Spleen (tissue), 7 donors: ENCODE measurements at regions not wholly inside any gene's neighbourhood (a gene's known extent, or its start where the extent isn't known, plus 50 kb on each side); places are given as distances from the start of the nearest gene placed in this dataset.

Experiments
- CTCF ChIP-seq, 11 experiments: fragments of 200-600 bp in 7 of 11; fragments of 450-650 bp in 4 of 11; sonication (generic) in 4 of 11; IDR thresholded peaks in 8 of 11; conservative IDR thresholded peaks in 3 of 11; 1 replicate in 7 of 11; 2 replicates in 4 of 11; pipeline versions ENCODE4 v1.4.0 to v1.8.0; 2016 to 2021; ENCODE audit warnings: antibody characterized with exemption in 11 of 11, inconsistent platforms in 4 of 11, mild to moderate bottlenecking in 1 of 11
- POLR2A ChIP-seq, 3 donors: fragments of 450-650 bp; IDR thresholded peaks; one replicate each; pipeline ENCODE4 v1.5.1; 2017; ENCODE audit warnings: antibody characterized with exemption in 3 of 3, mild to moderate bottlenecking in 1 of 3
- POLR2AphosphoS5 ChIP-seq, 3 donors: sonication (generic); formaldehyde crosslinking; IDR thresholded peaks; one replicate each; pipeline ENCODE4 v1.5.1; 2017; ENCODE audit warnings: antibody characterized with exemption in 3 of 3
- donor health status: DM: no; HTN: no; CAD: no; lungs with moderate emphysema.
- donor health status: DM: no; HTN: no; CAD: no.
- donor health status: DM: no; HTN: no; CAD: no.

GRCh38 chr7:98740643-98741042 lies 123.6 kb downstream of the NPTX2 start:
- TF ChIP-seq CTCF (IDR thresholded peaks at IDR 0.05 in 8 of 11, conservative IDR thresholded peaks at IDR 0.05 in 3 of 11), result no peak
- no peak for TF ChIP-seq POLR2AphosphoS5 (IDR thresholded peaks at IDR 0.05)
- TF ChIP-seq POLR2A (IDR thresholded peaks at IDR 0.05), result no peak
